Gastrocnemius medialis (tissue), 4 donors: ENCODE measurements at regions not wholly inside any gene's neighbourhood (a gene's known extent, or its start where the extent isn't known, plus 50 kb on each side); places are given as distances from the start of the nearest gene placed in this dataset.

Experiments
- CTCF ChIP-seq, 5 experiments: fragments of 450-650 bp in 3 of 5; fragments of 200-600 bp in 2 of 5; sonication (generic) in 2 of 5; IDR thresholded peaks in 4 of 5; conservative IDR thresholded peaks in 1 of 5; 1 replicate in 4 of 5; 2 replicates in 1 of 5; pipeline ENCODE4 v1.5.1; 2016 to 2019; ENCODE audit warnings: antibody characterized with exemption in 5 of 5, mild to moderate bottlenecking in 3 of 5, moderate library complexity in 3 of 5
- POLR2A ChIP-seq, 2 donors: fragments of 450-650 bp; IDR thresholded peaks; one replicate each; pipeline ENCODE4 v1.6.1; 2017; ENCODE audit warnings: antibody characterized with exemption in 2 of 2, mild to moderate bottlenecking in 2 of 2, moderate library complexity in 2 of 2

- TF ChIP-seq POLR2A (IDR thresholded peaks at IDR 0.05): no peak
- no peak for TF ChIP-seq CTCF (IDR thresholded peaks at IDR 0.05 in 4 of 5, conservative IDR thresholded peaks at IDR 0.05 in 1 of 5)
These were observed 278.1 kb downstream of the SLC6A15 start for GRCh38 chr12:84634526-84634925.
